Mesendoderm (in vitro differentiated cells): ENCODE measurements at regions not wholly inside any gene's neighbourhood (a gene's known extent, or its start where the extent isn't known, plus 50 kb on each side); places are given as distances from the start of the nearest gene placed in this dataset.
A peak's percentile ranks its signal among the peaks of the same experiment; 100 is the strongest.

Source experiments
- DNase-seq: peaks from one replicate; pipeline ENCODE4 v3.0.0; 2013
- H2AK5ac ChIP-seq: 2 replicates; pipeline ENCODE4 v1.6.1; 2013; ENCODE audit warnings: low read length, inconsistent platforms
- H2BK120ac ChIP-seq: 2 replicates; pipeline ENCODE4 v1.6.1; 2013; ENCODE audit warnings: low read depth, mild to moderate bottlenecking, low read length, moderate library complexity, mixed read lengths
- H2BK15ac ChIP-seq: replicated peaks from 2 replicates; pipeline ENCODE4 v1.6.1; 2013; ENCODE audit warnings: low read depth, mild to moderate bottlenecking, moderate library complexity
- H2BK5ac ChIP-seq: 2 replicates; pipeline ENCODE4 v1.6.1; 2013; ENCODE audit warnings: low read length, inconsistent platforms
- H3K18ac ChIP-seq: 2 replicates; pipeline ENCODE4 v1.6.1; 2013; ENCODE audit warnings: mild to moderate bottlenecking, low read length, mixed read lengths
- H3K23ac ChIP-seq: one replicate; pipeline ENCODE4 v1.6.1; 2013; ENCODE audit warnings: low read length
- H3K27ac ChIP-seq: 2 replicates; pipeline ENCODE4 v1.5.1; 2013; ENCODE audit warnings: low read depth, mild to moderate bottlenecking, inconsistent platforms, low read length, moderate library complexity
- H3K27me3 ChIP-seq: 2 replicates; pipeline ENCODE4 v1.6.1; 2013; ENCODE audit warnings: low read length, control low read depth, mild to moderate bottlenecking, inconsistent platforms; ENCODE audit not compliant: insufficient read depth, poor library complexity
- H3K36me3 ChIP-seq: 2 replicates; pipeline ENCODE4 v1.6.1; 2013; ENCODE audit warnings: low read length, inconsistent platforms; ENCODE audit not compliant: control insufficient read depth, insufficient read depth
- H3K4ac ChIP-seq: one replicate; pipeline ENCODE4 v1.6.1; 2013; ENCODE audit warnings: low read depth, mild to moderate bottlenecking, low read length, moderate library complexity
- H3K4me1 ChIP-seq: 2 replicates; pipeline ENCODE4 v1.6.1; 2013; ENCODE audit warnings: low read depth, low read length, inconsistent platforms; ENCODE audit not compliant: control insufficient read depth
- H3K4me2 ChIP-seq: 2 replicates; pipeline ENCODE4 v1.6.1; 2013; ENCODE audit warnings: low read length
- H3K4me3 ChIP-seq: 2 replicates; pipeline ENCODE4 v1.5.1; 2013; ENCODE audit warnings: mild to moderate bottlenecking, low read length
- H3K56ac ChIP-seq: one replicate; pipeline ENCODE4 v1.6.1; 2013; ENCODE audit warnings: low read length
- H3K79me1 ChIP-seq: 2 replicates; pipeline ENCODE4 v1.6.1; 2013; ENCODE audit warnings: low read length, inconsistent platforms
- H3K79me2 ChIP-seq: 2 replicates; pipeline ENCODE4 v1.6.1; 2013; ENCODE audit warnings: mild to moderate bottlenecking, low read length; ENCODE audit not compliant: control insufficient read depth, insufficient read depth
- H3K9ac ChIP-seq: 2 replicates; pipeline ENCODE4 v1.6.1; 2013; ENCODE audit warnings: low read length, inconsistent platforms
- H4K5ac ChIP-seq: one replicate; pipeline ENCODE4 v1.6.1; 2013; ENCODE audit warnings: low read length
- H4K8ac ChIP-seq: one replicate; pipeline ENCODE4 v1.6.1; 2013; ENCODE audit warnings: low read depth, mild to moderate bottlenecking, control low read depth, low read length, moderate library complexity
- WGBS: extraction: QIAGEN DNeasy Blood & Tissue Kit; methylation state at CpG from one replicate; pipeline ENCODE4 v1.1.7; 2013; ENCODE audit warnings: low lambda C conversion rate, missing lambda C conversion rate; ENCODE audit not compliant: insufficient coverage; ENCODE audit errors: extremely low coverage; 5-methylcytosine and 5-hydroxymethylcytosine counted together

DNA sequence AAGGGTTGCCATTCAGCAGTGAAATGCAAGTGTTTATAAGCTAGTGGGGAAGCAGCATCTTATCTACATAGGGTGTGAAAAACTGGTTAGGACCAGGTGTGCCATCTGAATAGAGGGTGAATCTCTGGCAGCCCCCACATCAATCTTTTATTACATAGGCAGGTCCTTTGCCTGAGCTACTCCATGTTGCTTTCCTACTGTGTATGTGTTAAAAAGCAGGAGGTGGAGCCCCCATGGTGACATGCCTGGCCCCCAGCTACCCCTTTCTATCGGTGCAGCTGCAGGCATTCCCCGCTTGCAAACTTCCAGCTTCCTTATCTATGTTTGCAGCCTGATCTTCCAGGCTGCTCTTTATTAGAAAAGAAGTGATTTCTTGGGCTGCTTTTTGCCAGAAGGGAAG is 353.5 kb downstream of the SPATA31D1 start:
- Histone ChIP-seq H4K5ac (no peak overlapping the region), H3K4me2 (no peak overlapping the region), H3K9ac (no peak overlapping the region), H3K79me2 (no peaks in the 10 kb centered on the region), H3K27ac (no peak overlapping the region), H4K8ac (no peak overlapping the region), H3K27me3 (no peaks in the 10 kb centered on the region), H3K36me3 (no peaks in the 10 kb centered on the region), H3K56ac (no peak overlapping the region), H2BK15ac (no peak overlapping the region), H2BK5ac (no peak overlapping the region), H2AK5ac (no peak overlapping the region), H3K79me1 (no peaks in the 10 kb centered on the region), H3K4me3 (no peak overlapping the region), H2BK120ac (no peak overlapping the region), H3K4me1 (peaks cover 3% of the 10 kb centered on the region), H3K18ac (no peak overlapping the region), H3K4ac (no peak overlapping the region), H3K23ac (no peak overlapping the region)
- no CpG with 5 or more reads among the region's 2 CpGs for WGBS
- peak; percentile 87 for DNase-seq

DNA sequence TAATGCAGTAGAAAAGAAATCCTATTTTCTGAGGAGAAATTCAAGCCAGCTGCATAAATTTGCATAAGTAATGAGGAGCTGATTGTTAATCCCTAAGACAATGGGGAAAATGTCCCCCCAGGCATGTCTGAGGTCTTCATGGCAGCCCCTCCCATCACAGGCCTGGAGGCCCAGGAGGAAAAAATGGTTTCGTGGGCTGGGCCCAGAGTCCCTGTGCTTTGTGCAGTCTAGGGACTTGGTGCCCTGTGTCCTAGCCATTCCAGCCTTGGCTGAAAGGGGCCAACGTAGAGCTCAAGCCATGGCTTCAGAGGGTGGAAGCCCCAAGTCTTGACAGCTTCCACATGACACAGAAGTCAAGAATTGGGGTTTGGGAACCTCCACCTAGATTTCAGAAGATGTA is 357.5 kb downstream of the SPATA31D1 start:
- H3K4me3 ChIP-seq: no peak overlapping the region
- no peak overlapping the region for H2BK120ac ChIP-seq
- H3K79me1 ChIP-seq: no peaks in the 10 kb centered on the region
- H3K79me2 ChIP-seq: no peaks in the 10 kb centered on the region
- no peak overlapping the region for H3K27ac ChIP-seq
- H3K18ac ChIP-seq: no peak overlapping the region
- H3K9ac ChIP-seq: no peak overlapping the region
- H3K56ac ChIP-seq: no peak overlapping the region
- DNase-seq: peak; percentile 35
- no peak overlapping the region for H3K4me2 ChIP-seq
- no peak overlapping the region for H4K8ac ChIP-seq
- no peak overlapping the region for H2BK15ac ChIP-seq
- no peak overlapping the region for H4K5ac ChIP-seq
- no peak overlapping the region for H3K4ac ChIP-seq
- no CpG with 5 or more reads among the region's 2 CpGs for WGBS
- H2AK5ac ChIP-seq: no peak overlapping the region
- H3K4me1 ChIP-seq: no peaks in the 10 kb centered on the region
- no peaks in the 10 kb centered on the region for H3K27me3 ChIP-seq
- no peaks in the 10 kb centered on the region for H3K36me3 ChIP-seq
- no peak overlapping the region for H3K23ac ChIP-seq
- no peak overlapping the region for H2BK5ac ChIP-seq

DNA sequence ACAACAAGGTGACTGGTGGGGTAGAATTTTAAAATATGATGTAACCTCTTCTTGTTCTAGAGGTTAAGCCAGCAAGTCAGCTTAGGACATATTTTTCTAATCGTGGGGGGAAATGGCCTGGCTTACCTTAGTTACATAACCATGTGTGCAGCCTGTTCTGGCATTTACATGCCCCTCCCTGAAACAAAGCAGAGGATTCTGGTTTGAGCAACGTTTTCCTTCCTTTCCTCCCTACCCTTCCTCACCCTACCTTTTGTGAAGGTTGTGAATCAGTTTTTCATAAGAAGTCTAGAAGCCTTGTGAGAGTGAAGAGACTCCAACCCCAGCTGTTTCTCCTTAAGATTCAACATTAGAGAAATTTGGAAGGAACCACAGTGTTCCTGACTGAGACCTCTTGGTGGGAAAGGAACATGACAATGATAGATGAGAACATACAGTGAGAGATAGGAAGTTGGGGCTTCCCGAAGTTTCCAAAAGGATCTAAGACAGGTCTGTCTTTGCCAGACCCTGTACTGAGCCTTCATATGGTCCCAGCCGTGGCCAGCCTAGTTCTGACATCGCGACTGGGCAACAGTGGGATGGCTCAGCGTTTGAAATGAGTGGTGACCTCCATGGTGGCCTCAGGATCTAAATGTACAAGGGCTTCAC is 365.2 kb downstream of the SPATA31D1 start:
- H3K4me2 ChIP-seq: no peak overlapping the region
- H3K23ac ChIP-seq: no peak overlapping the region
- no peak overlapping the region for H3K9ac ChIP-seq
- no peaks in the 10 kb centered on the region for H3K27me3 ChIP-seq
- no peak overlapping the region for H4K5ac ChIP-seq
- no peaks in the 10 kb centered on the region for H3K79me1 ChIP-seq
- H3K36me3 ChIP-seq: no peaks in the 10 kb centered on the region
- no peak overlapping the region for H3K18ac ChIP-seq
- H3K27ac ChIP-seq: no peak overlapping the region
- no peak overlapping the region for H4K8ac ChIP-seq
- H2BK5ac ChIP-seq: no peak overlapping the region
- H3K4me1 ChIP-seq: peaks cover 5% of the 10 kb centered on the region
- WGBS: no CpG with 5 or more reads among the region's 7 CpGs
- no peak overlapping the region for H3K4me3 ChIP-seq
- no peak for DNase-seq
- H3K79me2 ChIP-seq: no peaks in the 10 kb centered on the region
- H3K4ac ChIP-seq: no peak overlapping the region
- no peak overlapping the region for H3K56ac ChIP-seq
- H2BK120ac ChIP-seq: no peak overlapping the region
- H2AK5ac ChIP-seq: no peak overlapping the region
- H2BK15ac ChIP-seq: no peak overlapping the region

DNA sequence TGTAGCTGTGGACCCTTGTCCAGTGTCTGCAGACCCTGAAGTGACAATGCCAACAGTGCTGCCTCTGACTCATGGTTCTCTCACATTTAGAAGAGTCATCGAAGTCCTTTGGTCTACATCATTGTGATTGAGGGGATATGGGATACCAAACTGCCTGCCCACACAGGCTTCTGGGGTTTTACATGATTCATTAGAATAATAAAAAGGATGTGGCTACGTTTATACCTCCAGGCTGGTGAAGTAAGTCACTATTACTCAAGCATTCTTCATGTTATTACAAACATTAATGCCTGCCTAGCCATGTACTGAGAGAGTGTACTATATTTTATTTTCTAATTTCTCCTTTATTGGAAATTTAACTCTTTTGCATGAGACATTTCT is 365.7 kb downstream of the SPATA31D1 start:
- no peak overlapping the region for H2BK15ac ChIP-seq

DNA sequence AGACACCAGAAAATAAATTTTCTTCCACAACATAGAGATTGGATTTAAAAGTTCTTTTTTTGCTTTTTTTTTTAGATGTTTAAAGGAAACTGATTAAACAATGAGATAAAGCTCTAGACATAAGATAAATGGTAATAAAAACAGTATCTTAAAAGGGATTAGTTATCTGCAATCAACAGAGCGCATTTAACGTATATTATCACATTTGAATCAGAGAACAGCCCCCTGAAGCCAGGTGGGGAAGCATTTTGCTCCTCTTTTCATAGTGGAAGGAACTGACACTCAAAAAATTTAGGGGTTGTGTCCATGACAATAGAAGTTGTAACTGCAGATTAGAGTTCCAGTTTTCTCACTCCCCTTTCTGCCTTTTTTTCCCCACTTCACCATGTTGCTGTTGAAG is 367.6 kb downstream of the SPATA31D1 start:
- WGBS: no CpG with 5 or more reads among the region's 2 CpGs
- Histone ChIP-seq H2BK15ac (no peak overlapping the region), H3K18ac (no peak overlapping the region), H2BK5ac (no peak overlapping the region), H3K56ac (no peak overlapping the region), H2BK120ac (no peak overlapping the region), H3K79me2 (no peaks in the 10 kb centered on the region), H3K4me1 (peaks cover 5% of the 10 kb centered on the region), H4K5ac (no peak overlapping the region), H4K8ac (no peak overlapping the region), H3K9ac (no peak overlapping the region), H3K4ac (no peak overlapping the region), H2AK5ac (no peak overlapping the region), H3K27ac (no peak overlapping the region), H3K4me3 (no peak overlapping the region), H3K27me3 (no peaks in the 10 kb centered on the region), H3K79me1 (no peaks in the 10 kb centered on the region), H3K23ac (no peak overlapping the region), H3K4me2 (no peak overlapping the region), H3K36me3 (no peaks in the 10 kb centered on the region)
- no peak for DNase-seq

More for the DNA sequence above, 365.7 kb downstream of the SPATA31D1 start:
- Histone ChIP-seq H3K9ac (no peak overlapping the region), H3K27me3 (no peaks in the 10 kb centered on the region), H3K36me3 (no peaks in the 10 kb centered on the region), H2BK5ac (no peak overlapping the region), H3K4me2 (no peak overlapping the region), H3K4ac (no peak overlapping the region), H3K79me2 (no peaks in the 10 kb centered on the region), H4K8ac (no peak overlapping the region), H2AK5ac (no peak overlapping the region), H4K5ac (no peak overlapping the region), H3K23ac (no peak overlapping the region), H3K18ac (no peak overlapping the region), H3K56ac (no peak overlapping the region), H3K4me1 (peaks cover 5% of the 10 kb centered on the region), H3K4me3 (no peak overlapping the region), H3K79me1 (no peaks in the 10 kb centered on the region), H3K27ac (no peak overlapping the region), H2BK120ac (no peak overlapping the region)
- no peak for DNase-seq
- no CpG with 5 or more reads among the region's 2 CpGs for WGBS

DNA sequence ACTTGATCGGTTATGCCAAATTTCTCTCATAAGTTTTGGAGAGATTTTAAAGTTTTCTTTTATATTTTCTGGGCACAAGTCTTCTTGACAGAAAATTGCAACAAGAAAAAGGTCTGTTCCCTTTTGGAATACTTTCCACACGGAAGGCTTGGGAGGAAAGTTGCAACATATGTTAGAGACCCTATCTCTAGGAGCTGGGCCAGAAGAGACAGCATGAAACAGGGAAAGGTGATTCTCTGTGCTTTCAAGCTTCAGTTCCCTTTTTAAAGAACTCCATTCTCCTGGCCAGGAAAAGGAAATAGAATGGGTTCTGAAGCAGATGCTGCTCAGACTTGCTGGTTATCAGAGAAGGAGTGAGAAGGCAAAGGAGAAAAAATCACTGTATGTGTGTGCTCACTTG is 368.3 kb downstream of the SPATA31D1 start:
- no peak overlapping the region for H3K4ac ChIP-seq
- H3K79me1 ChIP-seq: no peaks in the 10 kb centered on the region
- no peaks in the 10 kb centered on the region for H3K36me3 ChIP-seq
- H4K8ac ChIP-seq: no peak overlapping the region
- peaks cover 5% of the 10 kb centered on the region for H3K4me1 ChIP-seq
- no peak overlapping the region for H3K27ac ChIP-seq
- no peak overlapping the region for H2BK15ac ChIP-seq
- H3K56ac ChIP-seq: peak overlapping the region; percentile 17
- H2AK5ac ChIP-seq: no peak overlapping the region
- no peak for DNase-seq
- H4K5ac ChIP-seq: no peak overlapping the region
- no CpG with 5 or more reads among the region's 2 CpGs for WGBS
- no peak overlapping the region for H3K4me3 ChIP-seq
- H3K23ac ChIP-seq: peak overlapping the region; percentile 26
- H3K9ac ChIP-seq: no peak overlapping the region
- H2BK5ac ChIP-seq: peak overlapping the region; percentile 45
- H3K27me3 ChIP-seq: no peaks in the 10 kb centered on the region
- no peaks in the 10 kb centered on the region for H3K79me2 ChIP-seq
- no peak overlapping the region for H3K4me2 ChIP-seq
- no peak overlapping the region for H3K18ac ChIP-seq
- H2BK120ac ChIP-seq: peak overlapping the region; percentile 45
